NCI-H2081 (cell line): ENCODE measurements at regions not wholly inside any gene's neighbourhood (a gene's known extent, or its start where the extent isn't known, plus 50 kb on each side); places are given as distances from the start of the nearest gene placed in this dataset.
A peak's percentile ranks its signal among the peaks of the same experiment; 100 is the strongest.

Source experiments
- DNase-seq, 2 experiments: peaks; one replicate each; lab custom pipeline; 2025; lab: John Stamatoyannopoulos, UW

DNA sequence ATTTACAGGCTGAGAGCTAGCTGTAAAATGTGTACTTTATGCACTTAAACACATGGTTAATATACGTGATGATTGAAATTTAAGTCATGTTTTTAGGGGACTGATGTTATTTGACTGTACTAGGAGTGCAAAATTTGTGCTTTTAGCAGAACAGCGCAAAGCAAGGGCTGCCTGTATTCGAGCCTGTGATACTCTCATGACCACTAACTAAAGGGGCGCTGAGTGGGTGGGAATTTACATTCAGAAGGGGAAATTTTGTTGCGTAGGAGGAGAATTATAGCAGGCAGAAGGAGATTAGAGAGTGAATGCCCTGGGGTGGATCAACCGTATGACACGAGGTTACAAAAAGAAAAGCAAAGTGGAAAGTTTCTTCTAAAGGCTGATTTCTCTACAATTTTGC is 271.8 kb upstream of the HTR2A start:
- DNase-seq = no peak

DNA sequence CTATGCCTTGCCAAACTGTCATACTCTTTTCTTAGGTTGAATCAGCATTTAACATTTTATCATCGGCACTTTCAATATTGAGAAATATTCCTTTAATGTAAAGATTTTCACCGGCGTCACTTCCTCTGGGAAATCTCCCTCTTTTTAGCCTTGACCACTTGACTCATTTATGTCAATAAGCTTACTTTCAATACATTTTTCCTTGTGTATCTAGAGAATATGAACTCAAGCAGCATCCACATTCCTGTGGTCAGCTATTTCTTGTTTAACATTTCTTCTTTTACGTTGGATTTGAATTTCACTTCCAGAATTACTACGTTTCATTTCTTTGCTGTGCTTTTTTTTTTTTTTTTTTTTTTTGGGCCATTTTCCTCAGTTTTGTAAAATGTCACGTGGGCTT is 271.2 kb upstream of the HTR2A start:
- no peak for DNase-seq

DNA sequence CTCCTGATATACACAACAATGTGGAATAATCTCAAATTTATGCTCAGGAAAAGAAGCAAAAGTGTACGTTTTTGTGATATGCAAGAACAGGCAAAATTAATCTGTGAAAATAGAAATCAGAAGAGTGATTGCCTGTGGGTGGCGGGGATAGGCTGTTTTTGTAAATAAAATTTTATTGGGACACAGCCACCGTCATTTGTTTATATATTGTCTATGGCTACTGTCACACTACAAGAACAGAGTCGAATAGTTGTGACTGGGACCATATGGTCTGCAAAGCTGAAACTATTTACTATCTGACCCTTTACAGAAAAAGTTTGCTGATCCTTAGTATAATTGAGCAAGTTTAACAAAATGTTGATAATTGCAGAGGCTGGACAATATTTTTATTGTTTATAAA is 269.5 kb upstream of the HTR2A start:
- no peak for DNase-seq

DNA sequence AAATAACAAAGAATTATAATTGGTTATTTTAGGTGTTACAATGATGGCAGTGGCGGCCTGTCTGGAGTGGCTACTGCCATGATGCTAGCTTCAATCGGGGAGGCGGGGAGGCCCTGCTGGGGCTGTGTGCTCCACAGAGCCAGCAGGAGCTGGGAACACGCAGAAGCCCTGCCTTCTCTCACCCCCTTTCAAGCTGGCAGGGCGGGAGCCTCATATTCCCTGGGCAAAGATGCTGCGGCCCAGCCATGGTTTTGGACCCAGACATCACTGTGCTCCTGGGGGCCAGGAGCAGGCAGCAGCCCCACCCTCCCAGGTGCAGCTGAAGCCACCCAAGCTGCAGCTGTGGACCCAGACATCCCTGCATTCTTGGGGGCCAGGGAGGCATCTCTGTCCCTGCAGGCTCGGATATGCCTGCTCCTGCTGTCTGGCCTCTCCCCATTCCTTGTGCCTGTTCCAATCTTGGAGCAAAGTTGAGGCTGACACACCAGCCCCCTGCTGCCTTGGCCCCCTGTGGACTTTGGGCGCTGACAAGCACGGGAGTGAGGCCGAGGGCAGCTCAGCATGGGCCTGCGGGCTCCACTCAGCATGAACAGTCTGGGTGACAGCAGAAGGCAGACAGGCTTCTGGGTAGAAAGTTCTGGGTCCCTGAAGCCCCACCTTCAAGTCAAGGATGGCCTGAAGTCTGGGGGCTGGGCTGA is 263.1 kb upstream of the HTR2A start:
- no peak for DNase-seq

DNA sequence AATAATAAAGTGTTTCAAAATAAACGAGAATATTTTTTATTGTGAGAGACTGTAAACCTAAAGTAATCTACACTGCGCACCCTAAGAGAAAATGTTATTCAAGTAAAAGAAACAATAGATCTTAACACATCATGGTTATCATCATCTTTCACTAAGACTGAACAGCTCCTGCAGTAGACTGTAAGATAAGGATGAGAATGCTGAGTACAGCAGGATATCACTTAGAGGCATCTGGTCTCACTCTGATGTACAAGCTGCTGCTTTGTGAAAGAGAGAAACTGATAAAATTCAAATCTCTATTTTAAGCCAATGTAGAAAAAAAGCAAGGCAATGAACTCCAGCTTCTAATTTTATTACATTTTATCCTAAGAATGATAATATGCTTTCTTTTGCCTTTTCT is 261.7 kb upstream of the HTR2A start:
- DNase-seq = no peak

DNA sequence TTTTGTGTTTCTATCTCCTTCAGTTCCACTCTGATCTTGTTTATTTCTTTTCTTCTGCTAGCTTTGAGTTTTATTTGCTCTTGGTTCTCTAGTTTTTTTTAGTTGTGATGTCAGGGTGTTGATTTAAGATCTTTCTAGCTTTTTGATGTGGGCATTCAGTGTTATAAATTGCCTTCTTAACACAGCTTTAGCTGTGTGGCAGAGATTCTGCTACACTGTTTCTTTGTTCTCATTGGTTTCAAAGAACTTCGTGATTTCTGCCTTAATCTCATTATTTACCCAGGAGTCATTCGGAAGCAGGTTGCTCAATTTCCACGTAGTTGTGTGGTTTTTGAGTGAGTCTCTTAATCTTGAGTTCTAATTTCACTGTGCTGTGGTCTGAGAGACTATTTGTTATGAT is 251.7 kb upstream of the HTR2A start:
- no peak for DNase-seq

DNA sequence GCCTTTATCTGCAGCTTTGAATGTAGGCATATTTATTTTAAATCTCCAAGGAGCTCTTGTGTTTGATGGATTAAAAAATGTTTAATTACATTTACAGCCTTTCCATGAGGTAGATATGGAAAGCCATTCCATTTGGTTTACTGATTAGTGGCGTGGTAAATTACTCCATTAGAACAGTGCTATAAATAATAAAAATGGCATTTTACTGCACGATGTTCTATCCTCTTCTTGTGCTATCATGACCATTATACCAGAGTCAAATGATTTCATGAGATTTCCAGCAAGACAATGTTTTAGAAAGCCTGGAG is 250.9 kb upstream of the HTR2A start:
- no peak for DNase-seq

DNA sequence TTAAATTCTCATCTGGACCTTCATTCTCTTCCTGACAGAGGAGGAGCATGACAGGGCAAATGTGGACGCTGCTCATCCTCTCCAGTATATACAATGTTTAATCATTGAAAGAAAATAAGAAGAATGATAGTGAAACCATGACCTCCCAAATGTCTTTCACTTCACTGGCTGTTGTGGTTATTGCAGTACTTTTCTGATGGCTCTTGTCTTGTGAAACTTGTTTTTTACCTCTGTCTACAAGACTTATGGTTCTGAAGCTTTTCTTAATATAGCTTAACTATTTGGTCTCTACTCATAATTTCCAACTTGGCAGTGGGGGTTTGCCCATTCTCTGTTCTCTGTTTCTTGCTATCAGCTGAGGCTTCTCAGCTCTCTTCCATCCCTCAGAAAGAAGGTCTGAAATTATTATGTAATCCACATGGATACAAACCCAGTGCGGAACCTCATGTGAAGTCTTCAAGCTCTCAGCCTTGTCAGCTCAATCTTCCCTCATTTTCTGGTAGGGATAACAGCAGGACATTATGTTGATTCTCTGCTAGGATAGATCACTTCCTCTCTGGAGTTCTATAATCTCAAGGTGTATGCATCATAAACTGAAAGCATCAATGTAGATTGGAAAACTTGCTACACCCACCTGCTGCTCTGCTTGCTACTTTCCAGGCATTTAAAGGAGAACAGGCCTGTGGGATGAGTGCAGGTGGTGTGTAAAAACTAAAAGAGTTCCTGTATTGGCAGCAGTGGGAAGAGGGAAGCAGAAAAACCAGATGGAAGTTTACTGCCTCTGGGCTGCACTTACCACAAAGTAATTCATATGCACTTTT is 250.3 kb upstream of the HTR2A start:
- no peak for DNase-seq

DNA sequence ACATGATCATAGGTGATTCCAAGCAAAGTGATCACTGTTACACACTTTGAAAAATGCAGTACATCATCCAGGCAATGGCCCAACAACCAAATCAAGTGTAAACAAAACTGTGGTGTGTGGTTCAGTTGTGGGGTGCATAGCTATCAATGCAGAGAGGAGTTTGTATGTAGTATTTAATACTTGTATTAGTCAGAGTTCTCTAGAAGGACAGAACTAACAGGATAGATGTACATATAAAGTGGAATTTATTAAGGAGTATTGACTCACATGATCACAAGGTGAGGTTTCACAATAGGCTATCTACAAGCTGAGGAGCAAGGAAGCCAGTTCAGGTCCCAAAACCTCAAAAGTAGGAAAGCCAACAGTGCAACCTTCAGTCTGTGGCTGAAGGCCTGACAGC is 249.3 kb upstream of the HTR2A start:
- DNase-seq = no peak

DNA sequence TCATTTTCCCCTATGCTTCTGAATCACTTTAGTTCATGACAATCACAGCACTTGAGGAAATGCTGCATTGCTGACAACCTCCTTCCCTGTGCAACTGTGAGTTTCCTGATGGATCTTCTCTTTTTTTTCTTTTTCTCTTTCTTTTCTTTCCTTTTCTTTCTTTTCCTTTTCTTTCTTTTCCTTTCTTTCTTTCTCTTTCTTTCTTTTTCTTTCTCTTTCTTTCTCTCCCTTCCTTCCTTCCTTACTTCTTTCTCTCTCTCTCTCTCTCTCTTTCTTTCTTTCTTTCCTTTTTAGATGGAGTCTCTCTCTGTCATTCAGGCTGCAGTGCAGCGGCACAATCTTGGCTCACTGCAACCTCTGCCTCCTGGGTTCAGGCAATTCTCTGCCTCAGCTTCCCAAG is 247.9 kb upstream of the HTR2A start:
- DNase-seq = no peak

DNA sequence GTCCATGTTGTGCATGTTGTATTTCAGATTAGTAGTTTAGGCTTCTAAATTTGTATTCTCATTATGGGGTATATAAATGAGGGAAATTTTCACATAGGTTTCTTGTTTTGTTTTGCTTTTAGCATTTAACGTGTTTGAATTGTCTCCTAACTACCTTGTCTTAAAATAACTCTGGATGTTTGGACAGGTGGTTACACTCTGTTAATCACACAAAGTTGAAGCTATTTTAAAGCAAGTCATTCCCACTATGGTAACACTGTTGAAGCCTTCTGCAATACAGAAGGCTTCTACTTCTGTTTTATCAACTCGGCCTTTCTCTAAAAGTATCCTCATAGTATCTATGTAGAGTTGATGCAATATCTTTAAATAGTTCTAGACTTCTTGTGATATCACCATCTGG is 245.3 kb upstream of the HTR2A start:
- peak; percentile 2 to 47 for DNase-seq

DNA sequence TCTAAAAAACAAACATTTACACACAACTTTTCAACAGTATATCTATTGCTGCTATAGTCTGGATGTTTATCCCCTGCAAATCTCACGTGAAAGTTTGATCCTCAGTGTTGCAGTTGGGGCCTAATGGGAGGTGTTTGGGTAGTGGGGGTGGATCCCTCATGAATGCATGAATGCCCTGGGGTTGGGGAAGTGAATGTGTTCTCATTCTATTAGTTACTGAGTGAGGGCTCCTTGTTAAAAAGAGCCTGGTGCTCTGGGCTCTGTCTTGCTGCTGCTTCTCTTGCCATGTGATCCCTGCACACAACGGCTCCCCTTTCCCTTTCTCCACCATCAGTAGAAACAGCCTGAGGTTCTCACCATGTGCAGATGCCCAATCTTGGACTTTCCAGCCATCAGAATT is 242.7 kb upstream of the HTR2A start:
- DNase-seq = no peak

DNA sequence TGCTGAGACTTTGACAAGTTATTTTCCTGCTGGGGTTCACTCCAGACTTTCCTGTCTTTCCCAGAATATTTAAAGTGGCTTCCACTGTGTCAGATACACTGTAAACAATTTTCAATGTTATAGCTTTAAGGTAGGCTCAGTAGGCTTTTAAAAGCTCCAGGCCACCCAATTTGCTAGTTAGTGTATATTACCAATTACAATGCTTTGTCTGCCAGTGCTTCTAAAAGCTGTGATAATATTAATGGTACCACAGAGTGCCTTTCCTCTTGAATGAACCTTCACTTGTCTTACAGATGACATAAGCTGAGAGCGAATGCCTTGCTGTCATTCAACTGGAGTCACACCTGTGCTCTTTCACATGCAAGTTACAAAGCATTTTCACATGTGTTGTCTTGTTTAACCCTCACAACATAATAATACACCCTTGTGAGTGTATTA is 239.7 kb upstream of the HTR2A start:
- peak; percentile 14 to 46 for DNase-seq

DNA sequence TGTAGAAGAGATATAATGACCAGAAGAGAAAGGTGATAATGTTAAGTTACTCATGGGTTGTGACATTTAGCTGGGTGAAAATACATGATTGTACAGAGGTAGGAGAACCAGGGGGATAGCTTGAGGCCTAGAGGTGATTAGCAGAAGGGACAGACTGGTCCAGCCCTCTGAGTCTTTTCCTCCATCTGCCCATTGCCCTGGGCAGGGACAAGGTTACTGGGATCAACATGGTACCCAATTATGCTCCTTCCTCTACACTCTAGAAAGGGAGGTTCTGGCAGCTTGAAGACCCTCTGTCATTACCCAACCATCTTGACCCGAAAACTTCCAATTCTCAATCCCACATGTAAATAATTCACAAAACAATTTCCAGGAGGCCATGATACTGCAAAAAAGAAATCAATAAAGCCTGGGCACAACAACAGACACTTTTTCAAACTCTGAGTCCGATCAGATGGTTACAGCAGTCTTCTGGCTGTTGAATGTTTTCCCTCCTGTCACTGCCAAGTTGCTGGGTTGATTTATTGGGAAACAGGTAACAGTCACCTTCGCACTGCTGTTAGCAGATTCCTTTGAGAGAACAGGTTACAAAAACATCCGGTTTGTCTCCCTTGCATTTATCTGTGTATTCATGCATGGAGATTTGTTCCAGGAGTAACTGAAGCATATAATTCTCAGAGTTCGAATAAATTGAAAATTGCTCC is 239.1 kb upstream of the HTR2A start:
- DNase-seq = peak in 1 of 2 experiments; percentile 14

DNA sequence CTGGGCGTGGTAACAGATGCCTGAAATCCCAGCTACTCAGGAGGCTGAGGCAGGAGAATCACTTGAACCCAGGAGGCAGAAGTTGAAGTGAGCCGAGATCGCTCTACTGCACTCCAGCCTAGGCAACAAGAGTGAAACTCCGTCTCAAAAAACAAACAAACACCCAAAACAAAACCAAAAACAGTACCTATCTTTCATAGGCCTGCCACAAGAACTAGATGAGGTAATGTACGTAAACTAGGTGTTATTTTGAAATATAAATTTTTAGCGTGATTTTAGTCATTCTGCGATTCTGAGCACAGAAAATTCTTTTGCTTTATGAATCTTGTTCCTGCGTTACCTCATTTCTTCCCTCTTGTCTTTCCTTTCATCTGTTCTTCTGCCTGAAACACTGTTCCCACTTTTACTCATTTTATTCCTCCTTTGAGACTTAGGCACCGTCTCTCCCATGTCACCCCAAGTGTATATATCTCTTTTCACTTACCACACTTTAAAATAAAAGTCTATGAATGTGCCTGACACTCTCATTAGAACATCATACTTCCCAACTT is 238.2 kb upstream of the HTR2A start:
- DNase-seq = no peak

DNA sequence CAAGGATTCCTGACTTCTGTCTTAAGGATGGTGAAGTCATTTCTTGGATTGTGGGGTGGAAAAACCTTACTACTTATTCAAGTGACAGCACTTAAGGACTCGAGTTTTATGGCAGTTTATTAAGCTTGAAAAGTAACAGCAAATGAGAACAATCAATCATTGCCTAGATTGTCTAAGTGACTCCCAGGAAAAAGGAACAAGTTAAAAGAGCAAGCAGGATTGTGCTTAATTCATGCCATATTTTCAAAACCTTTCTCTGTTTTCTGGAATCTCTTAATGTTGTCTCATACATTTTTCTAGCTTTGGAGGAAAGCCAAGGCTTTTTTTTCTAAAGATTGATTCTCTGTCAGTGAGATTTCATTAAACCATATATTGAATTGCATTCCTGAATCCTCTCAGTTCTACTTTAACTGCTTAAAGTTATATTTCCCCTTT is 236.2 kb upstream of the HTR2A start:
- DNase-seq = no peak

DNA sequence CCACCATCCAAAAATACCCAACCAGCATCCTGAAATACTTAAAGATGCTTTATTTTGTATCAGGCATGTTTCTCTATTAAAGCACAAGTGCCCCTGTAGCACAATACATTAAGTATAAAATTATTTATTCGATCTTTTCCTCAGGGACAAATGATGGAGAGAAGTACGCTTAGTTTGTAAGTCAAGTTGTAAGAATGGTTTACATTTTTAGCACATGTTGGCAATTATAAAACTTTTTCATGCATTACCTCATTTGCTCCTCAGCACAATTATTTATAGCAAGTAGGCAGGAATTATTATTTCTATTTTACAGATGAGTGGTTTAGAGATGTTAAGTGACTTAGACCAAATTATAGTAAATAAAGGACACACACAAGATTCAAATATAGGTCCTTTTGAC is 232.6 kb upstream of the HTR2A start:
- DNase-seq = no peak

DNA sequence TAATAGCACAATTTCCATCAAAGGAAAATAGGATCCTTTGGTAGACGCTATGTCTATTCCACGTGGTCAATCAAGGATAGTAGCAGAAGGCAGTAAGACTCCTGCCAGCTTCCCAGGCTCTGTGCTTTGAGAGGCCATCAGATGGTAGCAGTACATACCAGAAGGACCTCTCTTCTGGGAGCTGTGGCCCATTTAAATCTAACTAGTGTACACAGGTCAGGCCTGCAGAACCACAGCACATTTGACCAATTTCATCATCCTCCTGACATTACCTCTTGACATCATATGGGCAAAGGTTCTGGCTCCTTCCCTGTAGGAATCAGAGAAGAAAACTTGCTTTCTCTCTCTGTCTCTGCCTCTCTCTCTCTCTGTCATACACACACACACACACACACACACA is 229.6 kb upstream of the HTR2A start:
- DNase-seq = no peak

DNA sequence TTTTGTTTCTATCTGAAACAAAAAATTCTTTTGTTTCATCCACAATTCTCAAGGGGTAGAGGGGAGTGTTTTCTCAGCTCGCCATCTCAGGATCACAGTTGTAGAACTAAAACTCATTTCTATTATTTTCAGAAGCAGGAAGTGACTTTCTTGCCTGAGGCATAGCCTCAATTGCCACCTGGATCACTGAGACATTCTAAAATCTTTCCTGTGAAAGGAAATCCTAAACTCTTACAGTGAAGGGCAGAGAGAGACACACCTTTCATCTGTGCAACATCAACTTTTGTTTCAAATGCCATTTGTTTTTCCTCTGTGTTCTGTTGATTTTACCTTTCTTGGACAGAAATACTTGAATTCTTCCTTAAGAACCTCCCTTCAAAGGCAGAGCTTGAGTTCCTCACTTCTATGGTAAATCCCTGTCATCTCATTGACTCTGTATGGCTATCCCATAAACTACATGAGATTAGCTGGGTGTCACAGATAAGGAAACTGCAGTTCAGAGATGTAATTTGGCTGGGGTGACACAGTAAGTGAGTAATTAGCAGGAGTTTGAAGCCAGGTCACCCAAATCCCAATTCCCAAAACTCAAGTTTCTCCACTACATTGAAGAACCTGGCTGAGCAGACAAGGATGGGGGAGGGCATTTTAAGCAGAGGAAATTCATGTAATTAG is 224.4 kb upstream of the HTR2A start:
- no peak for DNase-seq

DNA sequence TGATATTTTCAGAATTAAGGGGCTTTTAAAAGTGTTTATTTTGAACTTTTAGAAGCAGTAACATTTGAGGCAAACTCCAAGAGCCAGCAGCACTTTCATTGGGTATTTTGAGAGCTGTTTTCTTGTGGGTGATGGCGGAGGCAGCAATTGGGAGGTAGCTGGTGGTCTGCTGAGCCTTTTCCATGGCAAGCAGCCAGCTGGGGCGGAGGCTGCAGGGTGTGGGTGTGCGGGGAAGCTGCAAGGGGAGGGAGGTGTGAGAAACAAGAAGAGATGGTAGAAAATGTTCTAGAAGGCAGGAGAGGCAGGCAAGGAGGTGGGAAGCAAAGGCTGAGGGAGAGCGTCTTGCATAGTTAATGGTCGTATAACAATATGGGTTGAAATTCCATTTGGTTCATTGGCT is 223.4 kb upstream of the HTR2A start:
- no peak for DNase-seq

DNA sequence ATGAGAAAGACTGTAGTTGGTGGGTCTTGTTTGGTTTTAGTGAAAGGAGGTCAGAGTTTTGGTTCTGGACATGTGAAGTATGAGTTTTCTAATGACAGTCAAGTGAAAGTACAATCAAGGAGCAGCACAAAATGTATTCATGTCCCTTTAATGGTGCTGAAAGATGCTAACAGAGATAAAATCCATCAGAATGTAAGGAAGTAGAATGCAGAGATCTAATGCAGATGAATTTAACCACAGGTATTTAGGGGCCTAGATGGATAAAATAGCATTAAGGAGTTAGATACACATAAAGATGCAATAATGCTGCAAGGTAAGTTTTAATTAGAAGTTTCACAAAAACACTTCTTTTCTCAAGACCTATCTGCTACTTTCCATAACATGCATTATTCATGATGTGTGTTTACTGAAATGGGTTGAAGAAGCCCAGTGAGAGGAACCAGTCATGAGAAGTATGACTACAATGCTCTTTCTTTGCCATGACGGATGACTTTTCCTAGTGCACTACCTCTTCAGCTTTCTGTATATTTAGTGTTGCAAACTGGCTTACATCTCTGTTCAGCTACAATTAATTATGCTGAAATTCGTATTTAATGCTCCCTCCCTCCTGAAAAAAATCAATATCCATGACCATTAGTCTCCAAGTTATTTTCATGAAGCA is 222.9 kb upstream of the HTR2A start:
- DNase-seq = no peak

DNA sequence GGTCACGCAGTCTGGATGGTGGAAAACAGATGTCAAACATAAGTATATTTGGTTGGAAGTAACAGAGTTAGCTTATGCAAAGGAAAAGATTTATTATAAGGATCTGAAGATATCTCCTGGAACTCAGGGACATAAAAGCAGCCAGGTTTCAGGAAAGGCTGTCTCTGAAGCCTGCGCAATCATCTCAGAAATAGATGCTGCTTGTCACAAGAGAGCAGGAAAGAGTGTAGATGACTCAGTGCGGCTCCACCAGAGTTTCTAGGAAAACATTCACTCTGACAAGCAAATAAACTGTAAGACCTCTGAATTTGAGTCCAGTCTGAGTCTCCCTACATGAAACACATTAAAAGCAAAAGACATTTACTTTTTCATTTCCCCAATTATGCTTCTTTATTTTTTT is 220.4 kb upstream of the HTR2A start:
- DNase-seq = no peak
